GM19438 (cell line): ENCODE measurements at regions not wholly inside any gene's neighbourhood (a gene's known extent, or its start where the extent isn't known, plus 50 kb on each side); places are given as distances from the start of the nearest gene placed in this dataset.
"Not testable (repeated sequence)": the region's sequence is repeated elsewhere in the genome, so short reads cannot be mapped to it uniquely, and the experiment has no call there.

Experiments used
- ATAC-seq: cut with Tn5 transposase; IDR thresholded peaks from one replicate; pipeline ENCODE4 v1.9.1; 2021; ENCODE audit warnings: low read depth; ENCODE audit not compliant: unreplicated experiment

DNA sequence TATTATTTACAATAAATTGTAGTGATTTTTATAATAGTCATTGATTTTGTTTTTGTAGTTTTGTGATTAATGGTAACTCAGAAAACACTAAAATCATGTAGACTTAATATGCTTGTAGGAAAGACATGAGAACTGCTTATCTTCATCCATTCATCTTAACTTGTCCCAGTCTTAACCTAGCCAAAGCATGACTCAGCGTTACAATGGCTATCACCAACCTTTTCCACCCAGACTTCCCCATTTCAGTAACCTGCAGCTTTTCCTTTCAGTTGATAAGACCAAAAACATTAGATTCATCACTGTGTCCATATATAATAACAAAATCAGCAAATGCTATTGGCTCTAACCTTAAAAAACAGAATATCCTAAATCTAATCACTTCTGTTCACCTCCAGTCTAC, 106.2 kb upstream of the KLF8 start:
- ATAC-seq, result no peak

- ATAC-seq, result no peak
These were observed 102.1 kb upstream of the KLF8 start for GRCh38 chrX:56130031-56130430.

DNA sequence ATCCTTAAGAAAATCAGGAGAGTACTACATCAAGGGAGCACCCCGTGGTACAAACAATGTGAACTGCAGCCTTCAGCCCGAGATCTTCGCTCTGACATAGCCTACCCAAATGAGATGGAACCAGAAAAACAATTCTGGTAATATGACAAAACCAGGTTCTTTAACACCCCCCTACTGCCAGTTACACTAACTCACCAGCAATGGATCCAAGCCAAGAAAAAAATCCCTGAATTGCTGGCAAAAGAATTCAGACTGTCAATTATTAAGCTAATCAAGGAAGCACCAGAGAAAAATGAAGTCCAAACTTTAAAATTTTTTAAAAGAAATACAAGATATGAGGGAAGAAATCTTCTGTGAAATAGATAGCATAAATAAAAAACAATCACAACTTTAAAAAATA, 101.7 kb upstream of the KLF8 start:
- no peak for ATAC-seq

- not testable (repeated sequence) for ATAC-seq
These were observed 68.0 kb upstream of the KLF8 start for GRCh38 chrX:56164135-56164534.
